ENCODE measurements at regions not wholly inside any gene's neighbourhood (a gene's known extent, or its start where the extent isn't known, plus 50 kb on each side); places are given as distances from the start of the nearest gene placed in this dataset.

- Mint-ChIP-seq H3K4me3 (no peak overlapping the region), H3K36me3 (ENCODE audit: insufficient read depth in 1 of 3, low read depth in 3 of 3) (peaks cover 0 to 5% (median 3%) of the 10 kb centered on the region in 3 experiments; a peak in 4 of 7 replicates)
- no peak for TF ChIP-seq CTCF (conservative IDR thresholded peaks at IDR 0.05)
Observed at GRCh38 chr3:152558386-152558785, 276.5 kb upstream of the P2RY1 start.

More at GRCh38 chr3:152558386-152558785, 276.5 kb upstream of the P2RY1 start:
- Mint-ChIP-seq H3K4me1 (no peaks in the 10 kb centered on the region), H3K9me3 (peaks cover 0 to 2% of the 10 kb centered on the region in 2 experiments; a peak in 3 of 5 replicates), H3K27me3 (ENCODE audit: low read depth) (no peaks in the 10 kb centered on the region), H3K27ac (no peak overlapping the region)
- Histone ChIP-seq H3K4me2 (ENCODE audit: insufficient read depth, insufficient read length, low read length) (no peak overlapping the region), H2AFZ (ENCODE audit: low read length) (no peak overlapping the region), H3K56ac (ENCODE audit: insufficient read length, low read depth, low read length) (no peak overlapping the region), H2AK5ac (ENCODE audit: insufficient read length, low read length) (no peak overlapping the region), H2BK5ac (ENCODE audit: insufficient read length, low read length) (no peak overlapping the region), H2BK12ac (ENCODE audit: insufficient read length, low read depth, low read length) (no peak overlapping the region), H2BK20ac (ENCODE audit: low read depth, low read length, poor library complexity, severe bottlenecking) (no peak overlapping the region), H4K5ac (ENCODE audit: insufficient read length, low read depth, low read length) (no peak overlapping the region), H4K20me1 (ENCODE audit: control insufficient read depth, insufficient read depth, insufficient read length) (no peaks in the 10 kb centered on the region), H3K18ac (ENCODE audit: insufficient read length, low read depth, low read length) (no peak overlapping the region), H3K23me2 (ENCODE audit: insufficient read length, low read depth, low read length, poor library complexity, severe bottlenecking) (no peaks in the 10 kb centered on the region), H3K14ac (ENCODE audit: insufficient read depth, low read length) (no peak overlapping the region), H3K4me1 (ENCODE audit: insufficient read depth, low read length) (no peaks in the 10 kb centered on the region), H4K91ac (ENCODE audit: insufficient read length, low read depth, low read length) (no peak overlapping the region), H3K79me2 (ENCODE audit: insufficient read depth, low read length) (no peaks in the 10 kb centered on the region), H4K8ac (replicated peaks; ENCODE audit: insufficient read length, low read depth, low read length) (no peak overlapping the region), H3T11ph (ENCODE audit: low read length) (no peak overlapping the region), H2BK15ac (ENCODE audit: low read depth, low read length) (no peak overlapping the region), H3K79me1 (ENCODE audit: insufficient read depth, low read depth, low read length, poor library complexity, severe bottlenecking) (no peaks in the 10 kb centered on the region), H3K9me3 (ENCODE audit: control insufficient read depth, low read depth, low read length) (no peaks in the 10 kb centered on the region), H3K27me3 (ENCODE audit: insufficient read depth, low read length) (no peaks in the 10 kb centered on the region), H3K27ac (ENCODE audit: insufficient read length, low read depth, low read length) (no peak overlapping the region), H2BK120ac (ENCODE audit: low read depth, low read length, poor library complexity, severe bottlenecking) (no peak overlapping the region), H3K9ac (ENCODE audit: extremely low read depth, insufficient read length, low read length) (no peak overlapping the region), H3K4ac (ENCODE audit: low read depth, low read length) (no peak overlapping the region), H3K23ac (ENCODE audit: insufficient read length, low read depth, low read length) (no peak overlapping the region)
- WGBS (ENCODE audit: extremely low coverage, insufficient read length, low lambda C conversion rate) = no CpG with 5 or more reads among the region's 1 CpG
- no peak for DNase-seq

All from H9 (cell line).